ENCODE measurements at regions not wholly inside any gene's neighbourhood (a gene's known extent, or its start where the extent isn't known, plus 50 kb on each side); places are given as distances from the start of the nearest gene placed in this dataset.

- TF ChIP-seq ATF3 (IDR thresholded peaks at IDR 0.05; ENCODE audit: borderline replicate concordance, extremely low read depth, low read depth, low read length), result no peak
- no peak for TF ChIP-seq CEBPB (IDR thresholded peaks at IDR 0.05; ENCODE audit: borderline replicate concordance in 1 of 2, low read depth in 2 of 2, low read length in 2 of 2)
Observed at GRCh38 chr2:34719206-34719605, 1120.1 kb upstream of the FAM98A start.

Measured in GM12878 (cell line).